ENCODE measurements at regions not wholly inside any gene's neighbourhood (a gene's known extent, or its start where the extent isn't known, plus 50 kb on each side); places are given as distances from the start of the nearest gene placed in this dataset.

GRCh38 chr2:104016801-104017200, 837.1 kb upstream of the POU3F3 start:
- TF ChIP-seq EP300 (IDR thresholded peaks at IDR 0.05; ENCODE audit: borderline replicate concordance) (no peak), REST (IDR thresholded peaks at IDR 0.05; ENCODE audit: low read depth) (no peak), FOXM1 (IDR thresholded peaks at IDR 0.05; ENCODE audit: borderline replicate concordance, low read depth) (no peak), TAF1 (IDR thresholded peaks at IDR 0.05; ENCODE audit: low read depth) (no peak), NFIC (IDR thresholded peaks at IDR 0.05) (no peak)
